Hepatocyte (in vitro differentiated cells): ENCODE measurements at regions not wholly inside any gene's neighbourhood (a gene's known extent, or its start where the extent isn't known, plus 50 kb on each side); places are given as distances from the start of the nearest gene placed in this dataset.
A peak's percentile ranks its signal among the peaks of the same experiment; 100 is the strongest.
"Not testable (repeated sequence)": the region's sequence is repeated elsewhere in the genome, so short reads cannot be mapped to it uniquely, and the experiment has no call there.

Experiments used
- DNase-seq: peaks from one replicate; pipeline ENCODE4 v3.0.0-alpha.2; 2016; ENCODE audit warnings: low spot score
- H2AFZ ChIP-seq: fragments of 200-600 bp; sonication (generic); 2 replicates; pipeline ENCODE4 v1.6.0; 2016; ENCODE audit warnings: antibody characterized with exemption, mild to moderate bottlenecking
- H3K27ac ChIP-seq: fragments of 200-600 bp; sonication (generic); 2 replicates; pipeline ENCODE4 v1.5.1; 2016; ENCODE audit warnings: mild to moderate bottlenecking
- H3K27me3 ChIP-seq: fragments of 200-600 bp; sonication (generic); 2 replicates; pipeline ENCODE4 v1.6.1; 2016
- H3K36me3 ChIP-seq: fragments of 200-600 bp; sonication (generic); replicated peaks from 2 replicates; pipeline ENCODE4 v1.5.1; 2016; ENCODE audit warnings: low read depth; ENCODE audit not compliant: insufficient read depth
- H3K4me1 ChIP-seq: fragments of 200-600 bp; sonication (generic); 2 replicates; pipeline ENCODE4 v1.5.1; 2016; ENCODE audit warnings: mild to moderate bottlenecking, moderate library complexity; ENCODE audit not compliant: insufficient read depth
- H3K4me2 ChIP-seq: fragments of 200-600 bp; sonication (generic); 2 replicates; pipeline ENCODE4 v1.6.0; 2016
- H3K4me3 ChIP-seq: fragments of 200-600 bp; sonication (generic); 2 replicates; pipeline ENCODE4 v1.5.1; 2016; ENCODE audit warnings: mild to moderate bottlenecking
- H3K79me2 ChIP-seq: fragments of 200-600 bp; sonication (generic); 2 replicates; pipeline ENCODE4 v1.6.0; 2017; ENCODE audit warnings: mild to moderate bottlenecking
- H3K9me2 ChIP-seq: fragments of 200-600 bp; sonication (generic); replicated peaks from 2 replicates; pipeline ENCODE4 v1.6.0; 2017; ENCODE audit warnings: mild to moderate bottlenecking; ENCODE audit not compliant: insufficient read depth
- H3K9me3 ChIP-seq: fragments of 200-600 bp; sonication (generic); 2 replicates; pipeline ENCODE4 v1.5.1; 2016; ENCODE audit warnings: low read depth, mild to moderate bottlenecking
- H4K20me1 ChIP-seq: fragments of 200-600 bp; sonication (generic); 2 replicates; pipeline ENCODE4 v1.6.0; 2016; ENCODE audit warnings: mild to moderate bottlenecking; ENCODE audit not compliant: insufficient read depth, poor library complexity, severe bottlenecking
- EZH2 ChIP-seq: fragments of 200-600 bp; sonication (generic); IDR thresholded peaks from 2 replicates; pipeline ENCODE4 v1.6.1; 2016; ENCODE audit warnings: antibody characterized with exemption, mild to moderate bottlenecking, borderline replicate concordance
- EZH2phosphoT487 ChIP-seq: fragments of 200-600 bp; sonication (generic); IDR thresholded peaks from one replicate; pipeline ENCODE4 v1.6.1; 2018; ENCODE audit warnings: antibody characterized with exemption, mild to moderate bottlenecking, low read depth, moderate library complexity; ENCODE audit not compliant: unreplicated experiment, severe bottlenecking
- WGBS: methylation state at CpG from one replicate; pipeline ENCODE4 v1.1.6; 2016; ENCODE audit warnings: low lambda C conversion rate; ENCODE audit errors: missing lambda C conversion rate; 5-methylcytosine and 5-hydroxymethylcytosine counted together
- TF ChIP-seq, protein P1 (sequence below): fragments of 200-600 bp; sonication (generic); IDR thresholded peaks from 2 replicates; pipeline ENCODE4 v1.5.1; 2016; ENCODE audit warnings: antibody characterized with exemption, mild to moderate bottlenecking; ENCODE audit not compliant: poor library complexity

DNA sequence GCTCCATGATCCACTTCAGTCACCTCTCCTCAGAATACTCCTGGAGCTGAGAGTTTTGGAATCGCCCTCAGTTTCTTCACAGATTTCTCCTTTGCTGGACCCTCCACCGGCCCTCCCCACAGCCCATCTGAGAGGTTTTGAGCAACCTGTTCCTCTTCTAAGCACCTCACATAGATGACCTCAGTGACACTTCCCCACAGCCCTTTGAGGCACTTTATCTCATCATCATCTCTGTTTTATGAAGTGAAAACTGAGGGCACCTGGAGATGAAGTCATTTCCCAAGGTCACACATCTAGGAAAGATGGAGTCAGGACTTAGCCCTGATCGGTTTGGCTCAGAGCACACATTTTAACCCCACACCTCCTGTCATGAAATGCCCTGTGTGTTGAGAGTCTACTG lies 76.8 kb upstream of the ZNF281 start:
- Histone ChIP-seq H2AFZ (no peak overlapping the region), H4K20me1 (no peaks in the 10 kb centered on the region), H3K79me2 (no peaks in the 10 kb centered on the region), H3K4me1 (peaks cover 9% of the 10 kb centered on the region), H3K4me2 (no peak overlapping the region), H3K4me3 (no peak overlapping the region), H3K27ac (no peak overlapping the region), H3K27me3 (no peaks in the 10 kb centered on the region), H3K9me3 (no peaks in the 10 kb centered on the region), H3K9me2 (no peaks in the 10 kb centered on the region), H3K36me3 (no peaks in the 10 kb centered on the region)
- WGBS = 72% methylated on average over 3 of the region's 3 CpGs
- TF ChIP-seq EZH2 (no peak), EZH2phosphoT487 (no peak)
- TF ChIP-seq, protein P1, sequence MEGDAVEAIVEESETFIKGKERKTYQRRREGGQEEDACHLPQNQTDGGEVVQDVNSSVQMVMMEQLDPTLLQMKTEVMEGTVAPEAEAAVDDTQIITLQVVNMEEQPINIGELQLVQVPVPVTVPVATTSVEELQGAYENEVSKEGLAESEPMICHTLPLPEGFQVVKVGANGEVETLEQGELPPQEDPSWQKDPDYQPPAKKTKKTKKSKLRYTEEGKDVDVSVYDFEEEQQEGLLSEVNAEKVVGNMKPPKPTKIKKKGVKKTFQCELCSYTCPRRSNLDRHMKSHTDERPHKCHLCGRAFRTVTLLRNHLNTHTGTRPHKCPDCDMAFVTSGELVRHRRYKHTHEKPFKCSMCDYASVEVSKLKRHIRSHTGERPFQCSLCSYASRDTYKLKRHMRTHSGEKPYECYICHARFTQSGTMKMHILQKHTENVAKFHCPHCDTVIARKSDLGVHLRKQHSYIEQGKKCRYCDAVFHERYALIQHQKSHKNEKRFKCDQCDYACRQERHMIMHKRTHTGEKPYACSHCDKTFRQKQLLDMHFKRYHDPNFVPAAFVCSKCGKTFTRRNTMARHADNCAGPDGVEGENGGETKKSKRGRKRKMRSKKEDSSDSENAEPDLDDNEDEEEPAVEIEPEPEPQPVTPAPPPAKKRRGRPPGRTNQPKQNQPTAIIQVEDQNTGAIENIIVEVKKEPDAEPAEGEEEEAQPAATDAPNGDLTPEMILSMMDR = no peak
- DNase-seq = no peak

DNA sequence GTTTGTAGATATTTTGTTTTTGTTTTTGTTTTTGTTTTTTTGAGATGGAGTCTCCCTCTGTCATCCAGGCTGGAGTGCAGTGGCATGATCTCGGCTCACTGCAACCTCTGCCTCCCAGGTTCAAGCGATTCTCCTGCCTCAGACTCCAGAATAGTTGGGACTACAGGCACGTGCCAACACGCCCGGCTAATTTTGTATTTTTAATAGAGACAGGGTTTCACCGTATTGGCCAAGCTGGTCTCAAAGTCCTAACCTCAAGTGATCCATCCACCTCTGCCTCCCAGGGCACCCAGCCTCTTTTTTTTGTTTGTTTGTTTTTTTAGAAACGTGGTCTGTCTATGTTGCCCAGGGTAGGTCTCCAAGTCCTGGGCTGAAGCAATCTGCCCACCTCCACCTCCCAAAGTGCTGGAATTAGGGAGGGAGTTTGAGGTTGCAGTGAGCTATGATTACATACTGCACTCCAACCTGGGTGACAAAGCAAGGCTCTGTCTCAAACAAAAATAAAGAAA lies 74.7 kb upstream of the ZNF281 start:
- H2AFZ ChIP-seq, H3K9me3 ChIP-seq, H3K79me2 ChIP-seq, DNase-seq, H3K4me3 ChIP-seq, H3K36me3 ChIP-seq, H3K4me2 ChIP-seq, H3K27ac ChIP-seq, H4K20me1 ChIP-seq, H3K27me3 ChIP-seq, H3K9me2 ChIP-seq, H3K4me1 ChIP-seq: not testable (repeated sequence)
- WGBS = 90% methylated on average over 7 of the region's 7 CpGs

DNA sequence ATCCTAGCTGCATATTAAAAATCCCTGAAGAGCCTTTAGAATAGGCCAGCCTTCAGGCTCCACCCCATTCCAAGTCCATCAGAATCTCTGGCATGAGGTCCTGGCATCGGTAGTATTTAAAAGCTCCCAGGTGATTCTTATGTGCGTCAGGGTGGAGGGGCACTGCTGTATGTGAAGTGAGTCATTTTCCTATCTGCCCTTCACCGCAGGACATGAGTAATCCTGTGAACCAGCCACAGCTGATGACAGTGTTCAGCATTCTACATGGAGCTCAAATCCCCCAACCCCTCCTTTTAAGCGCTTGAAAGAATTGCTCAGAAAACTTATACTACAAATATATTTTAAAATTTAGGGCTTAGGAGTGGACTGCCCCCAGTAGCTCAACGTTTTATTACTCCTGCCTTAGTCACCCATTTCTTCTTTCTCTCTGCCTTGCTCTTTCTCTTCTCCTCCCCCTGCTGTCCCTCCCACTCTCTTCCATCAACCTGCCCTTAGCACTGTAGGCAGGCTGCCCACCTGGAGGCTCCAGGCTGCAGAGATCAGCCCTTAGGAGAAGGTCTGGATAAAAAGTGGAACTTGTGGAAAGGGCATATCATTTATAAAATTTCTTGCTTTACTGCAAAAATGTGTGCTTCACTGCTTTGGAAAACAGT lies 73.8 kb upstream of the ZNF281 start:
- TF ChIP-seq EZH2 = no peak
- TF ChIP-seq, protein P1 = no peak
- TF ChIP-seq EZH2phosphoT487 = no peak
- H3K4me2 ChIP-seq = no peak overlapping the region

DNA sequence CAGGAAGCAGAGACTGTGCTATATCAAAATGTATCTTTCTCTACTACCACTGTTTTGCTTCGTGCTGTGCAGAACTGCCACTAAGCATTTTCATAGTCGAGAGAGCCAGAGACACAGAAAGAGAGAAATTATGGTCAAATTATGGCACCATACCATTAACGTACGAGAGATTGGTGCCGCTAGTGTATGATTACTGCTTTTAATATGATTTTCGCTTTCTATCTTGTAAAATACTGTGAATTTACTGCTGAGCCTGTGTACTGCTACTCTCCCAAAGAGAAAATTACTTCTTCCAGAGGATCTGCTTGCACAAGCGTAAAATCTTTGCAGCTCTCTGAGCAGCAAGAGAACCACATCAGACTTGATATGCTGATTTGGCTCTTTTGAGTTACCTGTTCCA lies 71.1 kb upstream of the ZNF281 start:
- Histone ChIP-seq H3K4me3 (no peak overlapping the region), H3K36me3 (no peaks in the 10 kb centered on the region), H3K9me3 (no peaks in the 10 kb centered on the region), H3K9me2 (no peaks in the 10 kb centered on the region), H3K79me2 (no peaks in the 10 kb centered on the region), H4K20me1 (no peaks in the 10 kb centered on the region), H3K4me2 (no peak overlapping the region), H3K27me3 (no peaks in the 10 kb centered on the region), H3K4me1 (peaks cover 6% of the 10 kb centered on the region), H2AFZ (no peak overlapping the region), H3K27ac (no peak overlapping the region)
- no peak for DNase-seq
- 94% methylated on average over 7 of the region's 7 CpGs for WGBS
- TF ChIP-seq, protein P1 = no peak
- TF ChIP-seq EZH2 = no peak
- TF ChIP-seq EZH2phosphoT487 = no peak

More for the DNA sequence above, 73.8 kb upstream of the ZNF281 start:
- Histone ChIP-seq H3K27ac (peak overlapping the region; percentile 52), H2AFZ (no peak overlapping the region), H3K9me2 (no peaks in the 10 kb centered on the region), H4K20me1 (no peaks in the 10 kb centered on the region), H3K36me3 (no peaks in the 10 kb centered on the region), H3K79me2 (no peaks in the 10 kb centered on the region), H3K4me3 (no peak overlapping the region), H3K4me1 (peaks cover 9% of the 10 kb centered on the region), H3K27me3 (no peaks in the 10 kb centered on the region), H3K9me3 (no peaks in the 10 kb centered on the region)
- peak; percentile 82 for DNase-seq
- WGBS = 23% methylated on average over 5 of the region's 5 CpGs
